HL-60 (cell line): ENCODE measurements at regions not wholly inside any gene's neighbourhood (a gene's known extent, or its start where the extent isn't known, plus 50 kb on each side); places are given as distances from the start of the nearest gene placed in this dataset.

ENCODE experiments used
- DNase-seq, 2 experiments: peaks; one replicate each; pipeline ENCODE4 v3.0.0-alpha.2; 2010 to 2020; ENCODE audit warnings: low read depth in 1 of 2, low spot score in 1 of 2
- H3K27ac ChIP-seq: fragments of 250-450 bp; sonication (Bioruptor Pico); replicated peaks from 2 replicates; pipeline ENCODE4 v1.5.1; 2020; ENCODE audit warnings: mild to moderate bottlenecking, moderate library complexity
- H3K27me3 ChIP-seq: fragments of 250-450 bp; sonication (Bioruptor Pico); 2 replicates; pipeline ENCODE4 v1.5.1; 2021; ENCODE audit warnings: mild to moderate bottlenecking, moderate library complexity; ENCODE audit not compliant: insufficient read depth, poor library complexity, severe bottlenecking
- H3K4me3 ChIP-seq: replicated peaks from 2 replicates; pipeline ENCODE4 v1.5.1; 2011; ENCODE audit warnings: mild to moderate bottlenecking, control low read depth, low read length; ENCODE audit not compliant: insufficient read depth
- CTCF ChIP-seq: IDR thresholded peaks from one replicate; pipeline ENCODE4 v1.5.1; 2011; ENCODE audit warnings: low read length, control low read depth, inconsistent platforms; ENCODE audit not compliant: insufficient read depth
- GABPA ChIP-seq: IDR thresholded peaks from 2 replicates; pipeline ENCODE4 v1.6.1; 2012; ENCODE audit warnings: low read depth
- POLR2AphosphoS5 ChIP-seq: IDR thresholded peaks from 2 replicates; pipeline ENCODE4 v1.6.1; 2012; ENCODE audit warnings: low read depth
- REST ChIP-seq: IDR thresholded peaks from 2 replicates; pipeline ENCODE4 v1.6.1; 2012; ENCODE audit warnings: low read depth; ENCODE audit not compliant: insufficient replicate concordance
- SPI1 ChIP-seq: IDR thresholded peaks from 2 replicates; pipeline ENCODE4 v1.6.1; 2012; ENCODE audit warnings: low read depth, mild to moderate bottlenecking, borderline replicate concordance

GRCh38 chr2:106638580-106638979 is 151.4 kb downstream of the CD8B2 start:
- TF ChIP-seq GABPA (no peak), SPI1 (no peak), POLR2AphosphoS5 (no peak), REST (no peak), CTCF (no peak)
- no peaks in the 10 kb centered on the region for H3K27me3 ChIP-seq
- peak; percentile 4 to 44 for DNase-seq
- no peak overlapping the region for H3K4me3 ChIP-seq
- H3K27ac ChIP-seq, result no peak overlapping the region

- TF ChIP-seq POLR2AphosphoS5, result no peak
- no peak for TF ChIP-seq SPI1
- no peak for TF ChIP-seq GABPA
- Histone ChIP-seq H3K4me3 (no peak overlapping the region), H3K27me3 (no peaks in the 10 kb centered on the region), H3K27ac (no peak overlapping the region)
- no peak for DNase-seq
These were observed 155.5 kb downstream of the CD8B2 start for GRCh38 chr2:106642679-106643078.

- H3K27me3 ChIP-seq, result no peaks in the 10 kb centered on the region
These were observed 157.5 kb downstream of the CD8B2 start for GRCh38 chr2:106644623-106645022.

More at GRCh38 chr2:106644623-106645022, 157.5 kb downstream of the CD8B2 start:
- no peak for TF ChIP-seq CTCF
- TF ChIP-seq REST, result no peak
- TF ChIP-seq GABPA, result no peak
- TF ChIP-seq SPI1, result no peak
- TF ChIP-seq POLR2AphosphoS5, result no peak
- no peak for DNase-seq
- H3K27ac ChIP-seq, result no peak overlapping the region
- no peak overlapping the region for H3K4me3 ChIP-seq
